ENCODE measurements at regions not wholly inside any gene's neighbourhood (a gene's known extent, or its start where the extent isn't known, plus 50 kb on each side); places are given as distances from the start of the nearest gene placed in this dataset.

GRCh38 chr2:63784461-63784860 is 57.2 kb upstream of the UGP2 start:
- H3K4me3 ChIP-seq (ENCODE audit: low read depth, low read length, poor library complexity, severe bottlenecking): no peak overlapping the region
- H3F3A ChIP-seq (ENCODE audit: insufficient read depth, low read length): no peaks in the 10 kb centered on the region
- no peak overlapping the region for H2AFZ ChIP-seq (ENCODE audit: low read length)
- no peaks in the 10 kb centered on the region for H3K9me3 ChIP-seq (ENCODE audit: low read length)
- H3K9ac ChIP-seq (ENCODE audit: low read length): no peak overlapping the region
- no peak for TF ChIP-seq EZH2 (IDR thresholded peaks at IDR 0.05; ENCODE audit: borderline replicate concordance, low read length)
- TF ChIP-seq CTCF (IDR thresholded peaks at IDR 0.05; ENCODE audit: low read length): no peak
- no peaks in the 10 kb centered on the region for H3K79me2 ChIP-seq (ENCODE audit: insufficient read depth, low read length)
- H3K9me2 ChIP-seq (ENCODE audit: low read depth, low read length): no peaks in the 10 kb centered on the region
- no peak overlapping the region for H3K4me2 ChIP-seq (ENCODE audit: low read length)
- H3K36me3 ChIP-seq (ENCODE audit: insufficient read depth, low read length): no peaks in the 10 kb centered on the region
- no peak overlapping the region for H3K27ac ChIP-seq (ENCODE audit: low read depth, low read length, poor library complexity, severe bottlenecking)
- no peaks in the 10 kb centered on the region for H3K27me3 ChIP-seq (ENCODE audit: insufficient read depth, low read length)
- peaks cover 12% of the 10 kb centered on the region for H3K4me1 ChIP-seq (ENCODE audit: insufficient read depth, low read length, severe bottlenecking)
- H4K20me1 ChIP-seq (ENCODE audit: insufficient read depth, low read length): no peaks in the 10 kb centered on the region

- no peaks in the 10 kb centered on the region for H3K79me2 ChIP-seq (ENCODE audit: insufficient read depth, low read length)
- no peak overlapping the region for H3K27ac ChIP-seq (ENCODE audit: low read depth, low read length, poor library complexity, severe bottlenecking)
- H2AFZ ChIP-seq (ENCODE audit: low read length): no peak overlapping the region
- TF ChIP-seq CTCF (IDR thresholded peaks at IDR 0.05; ENCODE audit: low read length) (no peak), EZH2 (IDR thresholded peaks at IDR 0.05; ENCODE audit: borderline replicate concordance, low read length) (no peak)
- no peak overlapping the region for H3K9ac ChIP-seq (ENCODE audit: low read length)
- no peak overlapping the region for H3K4me2 ChIP-seq (ENCODE audit: low read length)
- no peaks in the 10 kb centered on the region for H3K9me3 ChIP-seq (ENCODE audit: low read length)
- no peaks in the 10 kb centered on the region for H3K36me3 ChIP-seq (ENCODE audit: insufficient read depth, low read length)
- H4K20me1 ChIP-seq (ENCODE audit: insufficient read depth, low read length): no peaks in the 10 kb centered on the region
- no peaks in the 10 kb centered on the region for H3F3A ChIP-seq (ENCODE audit: insufficient read depth, low read length)
- H3K9me2 ChIP-seq (ENCODE audit: low read depth, low read length): no peaks in the 10 kb centered on the region
- no peaks in the 10 kb centered on the region for H3K27me3 ChIP-seq (ENCODE audit: insufficient read depth, low read length)
- peaks cover 10% of the 10 kb centered on the region for H3K4me1 ChIP-seq (ENCODE audit: insufficient read depth, low read length, severe bottlenecking)
- no peak overlapping the region for H3K4me3 ChIP-seq (ENCODE audit: low read depth, low read length, poor library complexity, severe bottlenecking)
Measured at GRCh38 chr2:63785096-63785495, 56.6 kb upstream of the UGP2 start.

- H4K20me1 ChIP-seq (ENCODE audit: insufficient read depth, low read length): no peaks in the 10 kb centered on the region
- TF ChIP-seq CTCF (IDR thresholded peaks at IDR 0.05; ENCODE audit: low read length) (no peak), EZH2 (IDR thresholded peaks at IDR 0.05; ENCODE audit: borderline replicate concordance, low read length) (no peak)
- no peaks in the 10 kb centered on the region for H3K4me1 ChIP-seq (ENCODE audit: insufficient read depth, low read length, severe bottlenecking)
Measured at GRCh38 chr2:63786471-63786870, 55.2 kb upstream of the UGP2 start.

More at GRCh38 chr2:63786471-63786870, 55.2 kb upstream of the UGP2 start:
- Histone ChIP-seq H3K27me3 (ENCODE audit: insufficient read depth, low read length) (no peaks in the 10 kb centered on the region), H3K4me3 (ENCODE audit: low read depth, low read length, poor library complexity, severe bottlenecking) (no peak overlapping the region), H3F3A (ENCODE audit: insufficient read depth, low read length) (no peaks in the 10 kb centered on the region), H3K36me3 (ENCODE audit: insufficient read depth, low read length) (no peaks in the 10 kb centered on the region), H3K79me2 (ENCODE audit: insufficient read depth, low read length) (no peaks in the 10 kb centered on the region), H3K9me3 (ENCODE audit: low read length) (no peaks in the 10 kb centered on the region), H3K9ac (ENCODE audit: low read length) (no peak overlapping the region), H3K9me2 (ENCODE audit: low read depth, low read length) (no peaks in the 10 kb centered on the region), H2AFZ (ENCODE audit: low read length) (no peak overlapping the region), H3K4me2 (ENCODE audit: low read length) (no peak overlapping the region), H3K27ac (ENCODE audit: low read depth, low read length, poor library complexity, severe bottlenecking) (no peak overlapping the region)
